Stimulated activated CD4-positive, alpha-beta T cell treated with anti-CD3 and anti-CD28 coated beads, TNF-alpha, amount 100 ng/mL, for 24 hours (primary cell): ENCODE measurements at regions not wholly inside any gene's neighbourhood (a gene's known extent, or its start where the extent isn't known, plus 50 kb on each side); places are given as distances from the start of the nearest gene placed in this dataset.

ENCODE experiments used
- DNase-seq, 3 experiments: peaks; one replicate each; pipeline ENCODE4 v3.0.0-alpha.2; 2020; ENCODE audit warnings: low read depth in 3 of 3

DNA sequence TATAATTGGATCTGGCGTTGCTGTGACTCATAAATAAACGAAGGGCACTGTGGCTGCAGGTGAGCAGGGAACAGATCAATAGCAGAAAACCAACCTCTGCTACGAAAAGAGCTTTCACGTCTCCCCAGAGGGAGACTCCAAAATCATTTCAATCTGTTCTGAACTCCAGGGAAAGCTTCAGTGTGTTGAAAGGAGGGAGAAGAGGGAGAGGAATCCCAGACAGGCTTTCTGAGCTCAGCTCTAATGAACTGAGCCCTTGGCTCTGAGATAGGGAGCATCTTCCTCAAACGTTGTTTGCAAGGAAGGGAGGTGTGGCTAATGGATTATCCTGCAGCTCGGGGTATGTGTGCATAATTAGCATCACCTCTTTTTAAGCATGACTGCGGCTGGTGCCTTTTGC is 288.0 kb upstream of the IRX4 start:
- DNase-seq: no peak

DNA sequence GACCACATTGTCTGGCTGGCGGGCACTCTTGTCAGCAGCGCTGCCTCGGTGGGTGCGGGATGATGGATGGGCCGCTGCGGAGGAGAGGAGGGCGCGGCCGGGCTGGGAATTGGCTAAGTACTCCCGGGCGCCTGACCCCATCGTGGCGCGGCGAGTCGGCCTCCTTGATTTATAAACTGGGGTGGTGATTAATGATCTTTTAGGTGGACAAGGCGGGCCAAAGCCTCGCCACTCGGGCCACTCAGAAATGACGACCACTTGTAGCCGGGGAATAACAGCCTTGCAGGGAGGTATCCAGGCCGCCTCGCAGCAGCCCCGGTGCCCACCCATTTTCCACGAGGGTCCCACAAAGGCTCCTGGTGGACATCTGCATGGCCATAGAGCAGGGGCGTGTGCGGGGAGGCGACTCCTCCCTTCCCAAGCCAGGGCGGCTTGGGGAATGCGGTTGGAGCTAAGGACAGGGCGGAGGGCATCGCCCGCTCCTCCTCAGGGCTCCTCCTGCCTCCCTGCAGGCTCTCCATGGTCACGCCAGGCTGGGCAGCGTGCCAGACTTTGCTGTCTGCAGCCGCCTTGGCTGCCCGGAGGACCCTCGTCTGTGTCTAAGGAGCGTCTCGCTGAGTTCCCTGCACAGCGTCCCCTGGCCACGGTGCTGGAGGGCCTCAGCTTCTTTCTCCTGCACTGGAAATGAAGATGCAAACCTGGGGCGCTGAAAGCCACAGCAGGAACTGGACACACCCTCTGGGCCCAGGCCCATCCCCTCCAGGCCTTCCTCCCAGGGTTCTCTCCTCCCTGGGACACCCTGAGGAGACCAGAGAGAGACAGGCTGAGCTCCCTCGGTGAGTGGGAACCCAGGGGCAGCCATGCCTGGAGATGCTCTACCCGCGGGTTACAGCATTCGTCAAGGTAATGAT is 287.4 kb upstream of the IRX4 start:
- no peak for DNase-seq

DNA sequence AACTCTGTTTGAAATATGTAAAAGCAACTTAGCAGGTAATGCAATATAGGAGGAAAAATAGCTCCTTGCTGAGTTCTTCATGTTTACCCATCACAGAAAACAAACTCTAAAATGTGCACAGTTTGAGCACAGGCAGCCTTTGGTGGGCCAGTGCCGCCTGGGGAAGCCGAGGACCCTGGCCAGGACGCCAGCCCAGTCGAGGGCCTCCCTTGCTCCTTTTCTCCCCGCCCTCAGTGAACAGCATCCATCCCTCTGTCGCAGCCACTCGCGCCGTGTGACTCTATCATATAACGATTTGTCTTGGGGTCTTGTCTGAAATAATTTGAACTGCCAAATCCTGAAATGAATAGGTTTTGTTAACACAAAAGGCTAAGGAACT is 286.7 kb upstream of the IRX4 start:
- no peak for DNase-seq

DNA sequence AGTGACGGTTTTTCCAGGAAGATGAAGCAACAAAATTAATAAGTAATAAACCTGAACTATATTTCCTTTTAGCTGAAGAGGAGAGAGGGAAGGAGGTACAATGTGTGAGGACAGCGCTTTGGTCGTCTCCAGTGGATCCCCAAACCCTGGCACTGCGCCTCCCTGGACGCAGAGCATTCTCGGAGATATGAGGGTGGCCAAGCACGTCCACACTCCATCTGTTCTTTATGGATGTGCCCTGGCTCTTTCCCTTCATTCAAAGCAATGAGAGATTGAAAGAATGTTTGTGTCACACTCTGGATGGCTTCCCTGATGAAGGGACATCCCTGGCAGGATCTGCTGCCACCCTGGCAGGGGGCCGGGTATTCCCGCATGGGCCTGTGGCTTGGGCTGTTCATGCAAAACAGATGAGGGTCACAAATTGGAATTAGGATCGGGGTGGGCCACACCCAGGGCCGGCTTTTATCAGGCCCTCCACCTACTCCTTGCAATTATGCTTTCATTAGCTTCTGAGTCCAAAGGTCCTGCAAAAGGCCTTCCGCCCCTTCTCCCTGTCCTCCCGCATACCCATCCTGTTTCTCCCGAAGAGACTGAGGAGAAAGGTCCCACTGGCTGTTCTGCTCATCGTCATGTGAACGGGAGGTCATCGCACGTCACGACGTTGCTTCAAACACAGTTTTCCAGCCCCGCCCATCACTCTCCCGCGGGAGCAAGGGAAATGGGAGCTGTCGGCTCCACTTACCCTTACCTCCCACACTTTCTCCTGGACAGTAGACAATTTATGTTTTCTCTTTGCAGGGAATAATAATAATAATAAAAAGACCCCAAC is 286.1 kb upstream of the IRX4 start:
- DNase-seq: no peak

DNA sequence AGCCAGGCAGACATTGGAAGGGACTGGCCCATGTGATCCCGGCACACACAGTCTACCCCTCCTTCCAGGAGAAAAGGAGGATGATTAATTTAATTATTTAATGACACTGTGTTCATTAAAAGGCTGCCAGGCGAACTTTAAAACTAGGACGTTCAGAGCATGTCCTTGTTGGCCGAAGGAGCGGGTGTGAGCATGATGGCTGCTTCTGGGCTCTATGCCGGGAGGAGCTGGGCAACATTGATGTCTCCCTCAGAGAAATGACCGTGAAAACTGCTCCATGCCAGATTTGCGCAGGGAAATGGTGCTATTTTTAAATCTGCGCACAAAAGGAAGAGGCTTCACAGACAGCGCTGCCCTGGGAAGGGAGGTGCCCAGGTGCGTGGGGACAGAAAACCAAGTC is 284.9 kb upstream of the IRX4 start:
- DNase-seq: no peak

DNA sequence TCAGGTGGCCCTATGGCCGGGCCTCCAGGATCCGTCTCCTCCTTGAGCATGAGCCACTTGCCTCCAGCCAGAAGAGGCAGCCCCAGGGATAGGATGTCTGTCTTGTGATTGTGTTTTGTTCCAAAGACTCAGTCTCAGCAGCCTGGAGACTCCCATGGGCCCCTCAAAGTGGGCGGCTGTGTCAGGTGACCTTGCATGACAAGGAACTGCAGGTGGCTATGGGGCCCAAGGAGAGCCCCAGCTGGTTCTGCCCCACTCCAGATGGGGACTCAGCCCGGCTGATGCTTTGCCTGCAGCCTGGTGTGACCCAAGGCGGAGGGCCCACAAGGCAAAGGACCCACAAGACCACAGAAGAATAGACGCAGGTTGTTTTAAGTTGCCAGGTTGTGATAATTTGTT is 284.3 kb upstream of the IRX4 start:
- DNase-seq: no peak

DNA sequence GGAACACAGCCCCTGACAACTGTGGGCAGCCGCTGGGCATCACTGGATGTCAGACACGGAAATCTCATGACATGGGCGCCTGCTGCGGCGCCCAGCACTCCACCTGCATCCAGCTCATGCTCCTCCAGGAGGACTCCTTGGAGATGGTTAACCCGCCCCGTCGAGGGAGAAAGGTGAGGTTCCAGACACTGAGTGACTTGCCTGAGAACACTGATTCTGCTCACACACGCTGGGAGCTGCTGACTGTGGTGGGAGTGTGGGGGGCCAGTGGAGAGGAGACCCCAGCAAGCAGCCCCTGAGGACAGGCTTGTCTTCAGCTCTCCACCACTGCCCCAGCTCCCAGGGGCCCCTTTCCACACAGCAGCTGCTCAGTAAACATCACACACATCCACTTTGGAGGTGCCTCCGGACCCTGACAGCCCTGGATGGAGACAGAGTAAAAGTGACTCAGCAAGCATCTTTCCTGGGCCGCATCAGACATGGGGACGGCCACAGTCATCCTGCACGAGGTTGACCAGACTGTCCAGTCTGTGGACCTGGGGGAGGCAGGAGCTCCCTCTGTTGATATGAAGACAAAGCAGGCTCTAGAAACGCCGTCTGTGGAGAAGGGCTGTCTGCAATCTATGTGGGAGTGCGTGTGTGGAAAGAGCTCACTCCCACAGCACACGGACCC is 283.7 kb upstream of the IRX4 start:
- no peak for DNase-seq

DNA sequence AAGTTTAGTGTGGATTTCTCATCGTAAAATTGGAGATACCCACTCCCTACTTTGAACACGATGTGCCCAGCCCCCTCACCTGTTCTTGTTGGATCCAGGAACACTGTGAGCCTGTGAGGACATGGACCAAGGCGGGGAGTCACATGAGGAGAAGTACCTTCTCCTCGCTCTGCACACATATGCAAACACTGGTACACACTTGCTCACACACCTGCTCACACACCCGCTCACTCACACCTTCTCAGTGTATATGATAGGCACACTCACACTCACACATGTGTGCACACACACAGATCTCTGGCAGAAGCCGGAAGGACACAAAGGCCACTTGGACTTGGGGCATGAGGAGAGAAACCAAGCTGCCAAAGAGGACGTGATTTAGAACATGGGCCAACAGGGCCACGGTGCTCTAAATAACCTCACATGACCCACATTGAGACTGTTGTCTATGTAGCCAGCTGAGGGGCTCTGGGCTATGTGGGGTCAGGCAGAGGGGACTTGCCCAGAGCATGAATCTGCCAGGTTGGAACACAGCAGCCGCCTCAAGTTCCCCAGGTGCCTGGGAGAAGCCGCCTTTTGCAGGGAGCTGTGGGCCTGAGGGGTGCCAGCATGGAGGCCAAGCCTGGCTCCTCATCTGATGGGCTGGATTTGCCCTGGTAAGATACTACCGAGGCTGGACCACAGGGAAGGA is 283.0 kb upstream of the IRX4 start:
- DNase-seq: no peak

DNA sequence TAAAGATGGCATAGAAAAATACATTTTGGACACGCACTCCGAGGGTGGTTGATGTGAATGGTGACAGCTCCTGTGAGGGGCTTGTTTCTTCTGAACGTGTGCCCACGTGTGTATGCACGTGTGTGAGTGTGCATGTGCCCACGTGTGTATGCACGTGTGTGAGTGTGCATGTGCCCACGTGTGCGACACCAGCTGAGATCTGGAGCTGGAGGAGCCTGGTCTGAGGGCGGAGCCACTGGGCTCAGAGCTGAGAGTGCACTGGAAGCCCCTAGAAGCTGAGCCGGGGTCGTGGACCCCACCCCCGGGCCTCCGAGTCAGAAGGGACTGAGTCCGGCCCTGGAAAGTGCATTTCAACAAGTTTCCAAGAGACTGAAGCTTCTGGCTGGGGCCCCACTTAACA is 282.5 kb upstream of the IRX4 start:
- DNase-seq: no peak

DNA sequence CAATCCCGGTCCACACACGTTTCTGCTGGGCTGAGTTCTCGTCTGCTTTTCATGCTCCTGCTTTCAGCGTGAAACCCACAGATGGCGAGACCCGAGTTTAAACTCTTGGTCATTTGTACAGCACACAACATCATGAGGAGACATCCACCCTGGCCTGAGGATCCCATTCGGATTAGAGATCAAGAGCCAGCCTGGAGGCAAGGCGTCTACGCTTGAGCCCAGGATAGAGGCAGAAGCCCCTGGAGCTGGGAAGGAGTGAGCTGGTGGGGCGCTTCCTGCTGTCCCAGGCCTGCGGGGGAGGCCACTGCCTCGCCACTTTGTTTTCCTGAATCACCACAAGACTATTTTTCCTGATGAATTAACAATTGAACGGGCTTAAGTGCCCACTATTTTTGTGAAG is 281.9 kb upstream of the IRX4 start:
- no peak for DNase-seq

DNA sequence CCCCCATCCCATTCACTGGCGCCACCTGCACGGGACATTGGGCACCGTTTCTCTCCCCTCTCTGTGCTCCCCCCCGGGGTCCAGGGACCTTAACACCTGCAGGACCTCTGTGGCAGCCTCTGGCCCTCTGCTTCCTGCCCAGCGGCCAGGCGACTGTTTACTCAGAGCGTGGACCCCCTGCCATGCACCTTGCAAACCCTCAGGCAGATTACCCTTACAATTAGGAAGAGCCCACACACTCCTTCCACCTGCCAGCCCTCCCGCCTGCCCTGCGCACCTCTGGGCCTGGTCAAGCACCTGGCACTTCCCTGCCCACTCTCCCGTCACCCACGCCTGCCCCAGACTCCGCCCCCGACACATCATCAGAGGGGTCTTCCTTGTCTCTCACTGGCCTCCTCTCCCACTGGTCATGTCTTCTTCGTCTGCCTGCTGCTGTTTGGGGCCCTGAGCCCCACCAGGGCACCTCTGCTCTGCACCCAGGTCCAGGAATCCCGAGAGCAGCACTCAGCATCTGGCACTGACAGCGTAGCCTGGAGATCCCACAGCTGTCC is 281.3 kb upstream of the IRX4 start:
- no peak for DNase-seq

DNA sequence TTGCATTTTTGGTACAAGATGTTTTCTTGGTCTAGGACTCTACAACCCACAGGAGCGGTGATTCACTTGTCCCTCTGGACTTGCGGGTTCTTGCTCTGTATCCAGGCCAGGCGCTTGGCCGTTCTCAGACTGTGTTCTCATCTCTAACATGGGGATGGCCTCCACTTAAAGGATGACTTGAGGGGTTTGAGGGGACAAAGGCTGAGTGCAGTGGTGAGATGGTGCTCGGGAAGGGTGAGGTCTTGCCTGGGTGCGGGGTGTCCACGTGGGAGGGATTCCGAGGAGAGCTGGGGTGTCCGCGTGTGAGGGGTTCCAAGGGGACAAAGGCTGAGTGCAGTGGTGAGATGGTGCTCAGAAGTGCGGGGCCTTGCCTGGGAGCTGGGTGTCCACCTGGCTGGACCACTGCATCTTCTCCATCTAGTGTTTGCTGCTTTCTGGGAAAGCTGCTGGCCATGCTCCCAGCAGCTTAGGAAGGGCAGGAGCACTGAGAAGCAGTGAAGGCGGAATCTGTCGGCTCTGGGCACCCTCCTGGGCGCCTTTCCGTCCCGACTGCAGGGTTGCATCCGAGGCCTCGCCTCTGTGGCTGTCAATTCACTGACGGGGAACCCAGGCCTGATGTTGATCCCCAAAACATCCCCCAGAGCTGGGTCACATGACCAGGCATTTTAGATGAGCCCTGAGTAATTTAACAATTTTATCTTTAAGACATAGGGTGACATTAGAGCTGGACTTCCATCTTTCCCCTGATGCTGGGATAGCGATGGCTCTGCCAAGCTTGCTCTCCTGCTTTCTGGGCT is 280.5 kb upstream of the IRX4 start:
- DNase-seq: no peak

DNA sequence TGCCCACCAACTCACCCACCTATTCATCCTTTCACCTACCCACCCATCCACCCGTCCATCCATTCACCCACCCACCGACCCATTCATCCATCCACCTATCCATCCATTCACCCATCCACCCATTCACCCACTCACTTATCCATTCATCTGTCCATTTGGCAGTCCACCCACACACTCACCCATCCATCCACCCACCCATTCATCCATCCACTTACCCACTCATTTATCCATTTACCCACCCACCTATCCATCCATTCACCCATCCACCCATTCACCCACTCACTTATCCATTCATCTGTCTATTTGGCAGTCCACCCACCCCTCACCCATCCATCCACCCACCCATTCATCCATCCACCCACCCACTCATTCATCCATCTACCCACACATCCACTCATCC is 278.1 kb upstream of the IRX4 start:
- no peak for DNase-seq

DNA sequence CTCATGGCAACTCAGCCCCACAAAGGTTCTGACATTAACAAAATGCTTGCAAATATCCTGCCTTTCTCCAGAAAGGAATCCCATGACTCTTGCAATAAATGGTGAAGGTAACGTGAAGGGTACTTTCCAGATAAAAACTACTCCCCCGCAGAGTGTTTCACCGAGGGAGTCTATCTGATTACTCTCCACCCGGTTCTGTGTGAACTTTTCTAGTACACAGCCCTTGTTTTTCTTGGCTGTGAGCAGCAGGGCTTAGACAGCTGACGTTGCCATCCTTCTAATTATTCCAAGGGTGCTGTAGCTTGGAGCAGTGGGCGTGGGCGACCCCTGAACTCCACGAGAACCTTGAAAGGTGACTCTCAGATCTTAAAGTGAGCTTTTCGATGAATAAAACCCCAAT is 276.0 kb upstream of the IRX4 start:
- DNase-seq: no peak

DNA sequence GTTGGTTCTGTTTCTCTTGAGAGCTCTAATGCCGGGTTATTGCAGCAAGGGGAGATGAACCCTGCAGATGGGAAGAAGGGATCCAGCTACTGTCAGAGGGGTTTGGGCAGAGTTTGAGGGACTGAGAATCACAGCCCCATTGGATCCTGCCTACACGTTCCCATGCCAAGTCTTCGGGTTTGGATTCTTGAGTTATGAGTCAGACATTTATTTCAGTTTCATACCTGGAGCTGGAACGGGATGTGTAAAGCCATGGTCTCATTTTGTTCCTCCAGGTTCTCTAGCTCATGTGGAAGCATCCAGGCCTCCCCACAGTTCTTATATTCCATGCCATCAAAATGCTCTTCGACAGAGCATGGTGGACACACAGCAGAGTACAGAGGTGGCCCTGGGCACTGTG is 275.4 kb upstream of the IRX4 start:
- DNase-seq: no peak

DNA sequence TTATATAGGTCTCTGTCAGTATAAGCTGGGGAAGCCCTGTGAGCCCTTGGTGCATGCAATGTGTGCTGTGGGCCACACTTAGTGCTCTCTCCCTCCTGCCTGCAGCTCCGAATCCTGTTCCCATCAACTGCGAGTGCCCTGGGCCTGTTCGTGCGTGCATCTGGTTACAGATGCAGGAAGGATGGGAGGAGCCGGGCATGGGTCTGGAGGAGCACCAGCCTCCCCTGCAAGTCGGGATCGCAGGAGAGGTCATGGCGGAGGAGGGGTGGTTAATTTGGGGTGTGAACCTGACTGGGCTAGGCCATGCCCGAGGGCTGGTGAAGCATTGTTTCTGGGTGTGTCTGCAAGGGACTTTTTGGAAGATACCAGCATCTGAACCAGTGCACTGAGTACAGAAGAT is 274.6 kb upstream of the IRX4 start:
- DNase-seq: no peak

DNA sequence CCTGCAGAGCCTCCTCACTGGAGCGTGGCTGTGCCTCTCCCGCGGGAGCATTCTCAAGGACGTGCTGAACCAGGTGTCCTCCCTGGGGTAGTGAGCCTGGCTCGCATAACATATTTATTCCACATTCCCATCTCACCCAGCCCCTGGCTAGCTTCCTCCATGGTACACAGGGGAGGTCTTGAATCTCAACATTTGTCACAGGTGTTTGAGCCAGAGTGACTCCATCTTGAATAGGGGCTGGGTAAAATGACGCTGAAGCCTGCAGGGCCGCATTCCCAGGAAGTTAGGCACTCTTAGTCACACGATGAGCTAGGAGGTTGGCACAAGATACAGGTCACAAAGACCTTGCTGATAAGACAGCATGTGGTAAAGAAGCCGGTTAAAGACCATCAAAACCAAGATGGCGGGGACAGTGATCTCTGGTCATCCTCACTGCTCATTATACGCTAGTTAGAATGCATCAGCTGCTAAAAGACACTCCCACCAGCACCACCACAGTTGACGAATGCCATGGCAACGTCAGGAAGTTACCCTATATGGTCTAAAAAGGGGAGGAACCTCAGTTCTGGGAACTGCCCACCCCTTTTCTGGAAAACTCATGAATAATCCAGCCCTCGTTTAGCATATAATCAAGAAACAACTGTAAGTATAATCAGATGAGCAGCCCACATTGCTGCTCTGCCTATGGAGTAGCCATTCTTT is 273.8 kb upstream of the IRX4 start:
- DNase-seq: no peak

DNA sequence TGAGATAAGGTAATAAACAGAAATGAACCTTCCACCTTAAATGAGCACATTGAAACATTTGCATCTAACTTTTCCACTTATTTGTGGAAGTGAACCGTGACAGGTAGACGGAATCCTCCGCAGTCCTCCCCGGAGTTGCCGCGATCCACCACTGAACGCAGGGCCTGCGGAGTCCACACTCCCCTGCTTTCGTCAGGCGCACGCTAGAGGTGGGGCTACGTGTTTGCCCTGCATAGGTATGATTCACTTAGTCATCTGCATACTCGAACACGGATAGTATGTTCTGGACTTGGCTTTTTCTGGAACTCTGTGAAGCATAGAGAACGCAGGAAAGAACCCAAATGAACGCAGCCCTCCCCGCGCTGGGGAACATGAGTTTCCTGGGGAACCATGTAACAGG is 272.8 kb upstream of the IRX4 start:
- no peak for DNase-seq

DNA sequence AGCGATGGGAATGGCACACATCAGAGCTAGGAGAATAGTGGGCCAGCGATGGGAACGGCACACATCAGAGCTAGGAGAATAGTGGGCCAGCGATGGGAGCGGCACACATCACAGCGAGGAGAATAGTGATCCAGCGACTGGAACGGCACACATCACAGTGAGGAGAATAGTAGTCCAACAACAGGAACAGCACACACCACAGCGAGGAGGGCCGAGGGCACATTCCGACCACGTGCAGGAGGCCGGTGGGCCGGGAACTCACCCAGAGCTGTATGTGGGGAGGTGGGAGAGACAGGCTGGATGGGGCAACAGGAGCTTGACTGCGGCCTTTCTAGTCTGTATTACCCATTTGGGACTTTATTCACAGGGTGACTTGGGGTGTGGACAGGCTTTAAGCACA is 271.1 kb upstream of the IRX4 start:
- no peak for DNase-seq

DNA sequence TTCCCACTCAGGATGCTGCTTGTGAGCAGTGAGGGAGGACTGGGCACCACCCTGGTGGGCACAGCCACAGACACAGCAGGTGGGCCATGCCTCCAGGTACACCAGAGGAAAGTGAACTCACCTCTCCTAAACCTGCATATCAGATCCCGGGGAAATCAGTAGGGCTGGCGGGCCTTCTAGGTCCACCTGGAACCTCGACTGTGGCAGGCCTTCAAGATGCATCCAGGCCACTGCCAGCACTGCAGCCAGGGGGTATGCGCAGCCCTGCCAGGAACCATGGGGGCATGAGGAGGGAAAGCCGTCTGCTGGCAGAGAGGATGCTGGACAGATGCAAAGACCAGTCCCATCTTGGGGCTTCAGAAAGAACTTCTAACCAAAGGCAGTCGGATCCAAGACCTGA is 270.6 kb upstream of the IRX4 start:
- no peak for DNase-seq
